NCI-H460 (cell line): ENCODE measurements at regions not wholly inside any gene's neighbourhood (a gene's known extent, or its start where the extent isn't known, plus 50 kb on each side); places are given as distances from the start of the nearest gene placed in this dataset.

Experiments used
- DNase-seq: peaks from one replicate; pipeline ENCODE4 v3.0.0-alpha.2; 2016; ENCODE audit warnings: low read depth; ENCODE audit errors: extremely low read depth

DNA sequence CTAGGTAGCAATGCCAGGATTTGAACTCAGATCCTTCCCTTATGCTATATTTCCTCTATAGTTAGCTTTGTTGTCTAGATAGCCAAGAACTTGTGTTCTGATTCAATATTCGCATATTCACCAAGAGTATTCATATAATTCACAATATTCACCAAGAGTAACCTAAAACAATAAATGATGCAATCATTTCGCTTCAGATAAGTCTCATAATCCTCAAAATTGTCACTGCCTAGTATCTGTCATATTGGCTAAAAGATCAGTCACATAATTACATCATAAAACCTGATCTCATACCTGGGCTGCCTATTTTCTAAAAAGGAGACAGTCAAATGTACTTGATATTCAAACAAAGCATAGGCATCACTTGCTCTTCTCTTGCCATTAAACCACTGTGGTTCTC lies 199.7 kb upstream of the CPEB2 start:
- no peak for DNase-seq

GRCh38 chr4:14807856-14808255 lies 194.4 kb upstream of the CPEB2 start:
- DNase-seq = no peak

DNA sequence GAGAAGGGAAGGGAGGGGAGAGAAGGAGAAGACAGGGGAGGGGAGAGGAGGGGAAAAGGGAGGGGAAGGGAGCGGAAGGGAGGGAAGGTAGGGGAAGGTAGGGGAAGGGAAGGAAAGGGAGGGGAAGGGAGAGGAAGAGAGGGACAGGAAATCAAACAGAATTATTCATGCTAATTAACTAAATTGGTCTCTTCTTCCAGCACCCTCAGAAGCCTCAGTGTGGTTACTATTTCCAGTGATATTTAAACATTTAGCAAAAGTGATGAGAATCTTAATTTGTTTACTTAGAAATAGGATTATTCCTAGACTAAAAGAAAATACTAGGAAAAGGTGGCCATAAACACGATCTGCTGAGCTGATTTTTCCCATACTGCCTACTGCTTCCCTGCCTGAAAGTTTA lies 193.1 kb upstream of the CPEB2 start:
- DNase-seq = no peak

DNA sequence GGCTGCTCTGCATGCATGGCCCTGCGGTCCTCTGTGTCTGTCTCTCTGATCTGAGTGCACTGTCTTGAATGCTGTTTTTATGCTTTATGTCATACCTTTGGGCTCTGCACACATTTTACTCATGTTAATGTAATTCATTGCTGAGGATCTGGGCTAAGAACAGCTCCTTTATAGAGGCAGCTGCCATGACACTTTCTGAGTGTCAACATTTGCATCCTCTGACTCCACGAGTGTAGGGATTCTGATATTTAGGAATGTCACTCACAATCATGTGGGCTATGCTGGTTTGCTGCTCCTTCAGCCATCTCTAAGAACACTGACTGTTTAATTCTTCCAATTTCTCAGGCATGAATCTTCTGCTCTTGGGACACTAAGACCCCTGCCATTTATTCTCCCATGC lies 192.2 kb upstream of the CPEB2 start:
- DNase-seq = no peak

GRCh38 chr4:14810568-14810967 lies 191.7 kb upstream of the CPEB2 start:
- DNase-seq = no peak

DNA sequence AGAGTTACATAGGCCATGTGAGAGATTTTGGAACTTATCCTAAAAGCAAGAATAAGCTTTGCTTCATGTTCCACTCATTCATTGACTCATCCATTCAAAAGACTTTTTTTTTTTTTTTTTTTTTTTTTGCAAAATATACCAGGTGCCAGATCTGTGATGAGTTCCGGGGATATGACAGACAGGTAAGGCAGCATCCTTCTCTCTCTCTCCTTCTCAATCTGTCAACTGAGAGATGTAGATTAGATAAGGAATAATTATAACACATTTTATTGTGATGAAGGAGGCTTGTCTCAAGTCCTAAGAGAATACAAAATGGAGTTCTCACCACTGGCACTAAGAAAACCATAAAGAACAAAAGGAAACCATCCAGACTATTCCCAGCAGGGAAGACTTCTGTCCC lies 190.2 kb upstream of the CPEB2 start:
- no peak for DNase-seq

DNA sequence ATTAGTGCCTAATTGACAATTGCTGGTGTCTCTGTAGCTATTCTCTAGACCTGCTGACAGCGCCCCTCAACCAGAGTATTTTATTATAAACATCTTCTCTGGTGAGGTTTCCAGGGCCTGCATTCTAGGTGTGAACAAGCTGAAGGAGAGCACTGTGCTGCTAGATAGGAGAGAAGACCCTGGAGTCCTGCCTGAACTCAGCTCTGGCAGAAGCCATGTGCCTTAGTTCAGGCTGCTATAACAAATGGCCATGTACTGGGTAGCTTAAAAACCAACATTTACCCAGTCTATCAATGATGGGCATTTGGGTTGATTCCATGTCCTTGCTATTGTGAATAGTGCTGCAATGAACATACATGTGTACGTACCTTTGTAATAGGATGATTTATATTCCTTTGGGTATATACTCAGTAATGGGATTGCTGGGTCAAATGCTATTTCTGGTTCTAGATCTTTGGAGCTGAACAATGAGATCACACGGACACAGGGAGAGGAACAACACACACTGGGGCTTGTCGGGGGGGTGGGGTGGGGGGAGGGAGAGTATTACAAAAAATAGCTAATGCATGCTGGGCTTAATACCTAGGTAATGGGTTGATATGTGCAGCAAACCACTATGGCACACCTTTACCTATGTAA lies 185.5 kb upstream of the CPEB2 start:
- DNase-seq = no peak

DNA sequence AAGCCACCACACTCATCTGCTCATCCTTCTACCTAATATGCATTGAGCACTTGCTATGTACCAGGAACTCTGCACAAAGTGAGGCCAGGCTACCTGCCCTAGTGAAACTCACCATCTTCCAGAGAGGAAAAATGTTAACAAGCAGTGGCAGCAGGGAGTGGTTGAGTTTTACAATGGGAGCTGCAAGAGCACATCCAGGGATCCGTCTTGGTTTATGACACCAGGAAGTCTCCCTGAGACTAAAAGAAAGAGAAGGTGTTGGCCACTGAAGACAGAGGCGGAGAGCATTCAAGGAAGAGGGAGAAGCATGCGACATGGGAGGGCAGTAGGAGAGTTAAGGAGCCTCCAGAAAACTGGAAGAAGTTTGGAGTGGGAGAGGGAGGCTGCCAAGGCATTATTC lies 178.1 kb upstream of the CPEB2 start:
- DNase-seq = no peak

GRCh38 chr4:14827111-14827510 lies 175.2 kb upstream of the CPEB2 start:
- no peak for DNase-seq

GRCh38 chr4:14829795-14830194 lies 172.5 kb upstream of the CPEB2 start:
- DNase-seq = no peak

DNA sequence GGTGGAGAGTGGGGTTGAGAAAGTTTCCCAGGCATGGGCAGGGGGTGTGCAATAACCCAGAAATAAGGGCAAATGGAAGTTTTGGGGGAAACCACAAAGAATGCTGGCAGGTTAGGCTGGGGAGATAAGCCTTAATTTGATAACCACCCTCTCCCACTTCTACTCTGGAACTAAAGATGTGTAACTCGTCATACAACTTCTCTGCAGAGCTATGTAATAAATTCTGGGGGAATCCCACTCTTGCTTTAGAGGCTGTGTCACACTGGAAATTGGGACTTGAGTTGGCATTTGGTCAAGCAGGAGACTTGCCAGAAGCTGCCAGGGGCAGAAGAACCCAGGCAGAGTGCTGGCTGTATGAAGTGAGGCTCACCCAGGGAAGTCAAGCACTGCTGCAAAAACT lies 170.9 kb upstream of the CPEB2 start:
- DNase-seq = no peak

GRCh38 chr4:14833053-14833452 lies 169.2 kb upstream of the CPEB2 start:
- DNase-seq = no peak

GRCh38 chr4:14834382-14834781 lies 167.9 kb upstream of the CPEB2 start:
- no peak for DNase-seq

GRCh38 chr4:14835288-14835687 lies 167.0 kb upstream of the CPEB2 start:
- DNase-seq = no peak

GRCh38 chr4:14835708-14836425 lies 166.4 kb upstream of the CPEB2 start:
- DNase-seq = no peak

DNA sequence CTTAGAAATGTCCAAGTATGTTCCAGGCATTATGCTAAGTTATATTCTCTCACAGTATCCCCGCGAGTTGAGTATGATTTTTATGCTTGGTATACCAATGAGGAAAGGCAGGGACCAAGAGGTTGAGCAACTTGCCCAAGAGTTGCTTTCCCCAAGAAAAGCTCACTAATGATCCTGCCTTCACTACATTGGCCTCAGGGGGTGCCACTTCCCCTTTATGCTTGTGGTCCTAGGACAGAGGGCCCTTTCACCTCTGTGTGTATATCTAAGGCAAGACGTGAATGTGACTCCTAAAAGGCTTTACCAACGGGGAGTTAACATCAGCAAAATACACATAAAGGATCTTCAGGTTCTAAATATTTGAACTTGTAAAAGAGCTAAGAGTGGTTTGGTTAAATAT lies 164.4 kb upstream of the CPEB2 start:
- no peak for DNase-seq

GRCh38 chr4:14841801-14842768 lies 160.2 kb upstream of the CPEB2 start:
- DNase-seq = peak; percentile 44

DNA sequence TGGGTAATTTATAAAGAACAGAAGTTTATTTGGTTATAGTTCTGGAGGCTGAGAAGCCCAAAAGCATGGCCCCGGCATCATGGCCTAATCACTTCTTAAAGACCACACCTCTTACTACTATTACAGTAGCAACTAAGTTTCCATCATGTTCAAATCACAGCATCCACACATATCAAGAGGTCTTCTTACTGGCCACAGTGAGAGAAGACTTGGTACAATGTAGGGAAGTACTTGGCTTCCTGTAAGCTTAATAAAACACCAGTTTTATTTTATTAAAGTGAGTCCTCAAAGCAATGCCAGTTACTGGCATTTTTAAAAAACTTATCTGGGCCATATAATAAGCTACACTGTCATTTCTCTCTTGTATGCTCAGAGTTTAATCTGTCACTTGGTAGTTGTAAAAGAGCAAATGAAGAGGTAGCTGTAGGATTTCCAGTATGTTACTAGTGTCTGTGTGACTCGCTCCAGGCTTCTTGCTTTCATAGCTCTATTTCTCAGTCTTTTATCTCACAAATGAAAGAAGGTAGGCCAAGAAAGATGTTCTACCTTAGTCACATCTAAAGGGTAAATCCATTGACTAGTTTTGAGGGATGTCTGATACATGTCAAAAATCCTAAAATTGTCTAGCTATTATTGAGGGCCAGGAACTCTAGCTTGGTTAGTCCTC lies 159.2 kb upstream of the CPEB2 start:
- DNase-seq = no peak

GRCh38 chr4:14844061-14844460 lies 158.2 kb upstream of the CPEB2 start:
- no peak for DNase-seq

- DNase-seq = no peak
Measured at GRCh38 chr4:14848229-14848628, 154.1 kb upstream of the CPEB2 start.
